Activated CD8-positive, alpha-beta T cell treated with anti-CD3 and anti-CD28 coated beads for 36 hours (primary cell): ENCODE measurements at regions not wholly inside any gene's neighbourhood (a gene's known extent, or its start where the extent isn't known, plus 50 kb on each side); places are given as distances from the start of the nearest gene placed in this dataset.

Source experiments
- ATAC-seq: fragments of 200-7000 bp; cut with Tn5 transposase; one replicate; pipeline ENCODE4 v1.10.0; 2021; ENCODE audit warnings: mild to moderate bottlenecking, moderate library complexity
- CTCF ChIA-PET: fragments of 350-600 bp; sonication (Branson Sonifier 250); formaldehyde crosslinking; loops from one replicate; lab custom pipeline; 2021; ENCODE audit warnings: antibody characterized with exemption; lab: Charles Lee
- POLR2A ChIA-PET: fragments of 350-600 bp; sonication (Branson Sonifier 250); formaldehyde crosslinking; loops from one replicate; lab custom pipeline; 2021; ENCODE audit warnings: antibody characterized with exemption; lab: Charles Lee
- DNase-seq: peaks from one replicate; pipeline ENCODE4 v3.0.0-alpha.2; 2020
- H3K27ac Mint-ChIP-seq: one replicate; pipeline ENCODE4 v1.8.0; 2021; ENCODE audit warnings: mild to moderate bottlenecking, mixed read lengths
- H3K27me3 Mint-ChIP-seq: one replicate; pipeline ENCODE4 v1.8.0; 2021; ENCODE audit warnings: mixed read lengths
- H3K36me3 Mint-ChIP-seq: one replicate; pipeline ENCODE4 v1.8.0; 2021; ENCODE audit warnings: low read depth, mixed read lengths
- H3K4me1 Mint-ChIP-seq: one replicate; pipeline ENCODE4 v1.8.0; 2021; ENCODE audit warnings: low read depth, mixed read lengths
- H3K4me3 Mint-ChIP-seq: one replicate; pipeline ENCODE4 v1.8.0; 2021; ENCODE audit warnings: mild to moderate bottlenecking, moderate library complexity, mixed read lengths
- H3K9me3 Mint-ChIP-seq: one replicate; pipeline ENCODE4 v1.8.0; 2021; ENCODE audit warnings: mixed read lengths
- CTCF ChIP-seq: fragments of 200-600 bp; IDR thresholded peaks from one replicate; pipeline ENCODE4 v1.8.0; 2022; ENCODE audit warnings: antibody characterized with exemption, mild to moderate bottlenecking
- intact Hi-C: fragments of 100-400 bp; cut with micrococcal nuclease; formaldehyde crosslinking; loops from one replicate; pipeline ENCODE4 v1.10.0; 2022

- no peaks in the 10 kb centered on the region for H3K4me1 Mint-ChIP-seq
- POLR2A ChIA-PET, result no interaction called here
- H3K27ac Mint-ChIP-seq, result no peak overlapping the region
- CTCF ChIA-PET, result no interaction called here
- no peaks in the 10 kb centered on the region for H3K36me3 Mint-ChIP-seq
- H3K9me3 Mint-ChIP-seq, result peaks cover 6% of the 10 kb centered on the region
- ATAC-seq (no peak), DNase-seq (no peak)
- H3K4me3 Mint-ChIP-seq, result no peak overlapping the region
- TF ChIP-seq CTCF, result no peak
- H3K27me3 Mint-ChIP-seq, result no peaks in the 10 kb centered on the region
- intact Hi-C loops, result no loop called here
These were observed 792.9 kb upstream of the CCDC179 start for GRCh38 chr11:23653071-23653675.

GRCh38 chr11:23668324-23668723 lies 808.0 kb upstream of the CCDC179 start:
- H3K27me3 Mint-ChIP-seq, result no peaks in the 10 kb centered on the region
- ChIA-PET CTCF (no interaction called here), POLR2A (no interaction called here)
- no peak overlapping the region for H3K27ac Mint-ChIP-seq
- ATAC-seq, result no peak
- H3K9me3 Mint-ChIP-seq, result peaks cover 3% of the 10 kb centered on the region
- no peak for TF ChIP-seq CTCF
- H3K4me3 Mint-ChIP-seq, result no peak overlapping the region
- H3K4me1 Mint-ChIP-seq, result no peaks in the 10 kb centered on the region
- no peaks in the 10 kb centered on the region for H3K36me3 Mint-ChIP-seq
- intact Hi-C loops, result no loop called here
- no peak for DNase-seq

- intact Hi-C loops, result no loop called here
- ChIA-PET CTCF (no interaction called here), POLR2A (no interaction called here)
- no peaks in the 10 kb centered on the region for H3K27me3 Mint-ChIP-seq
- H3K9me3 Mint-ChIP-seq, result peaks cover 2% of the 10 kb centered on the region
- H3K4me1 Mint-ChIP-seq, result no peaks in the 10 kb centered on the region
- DNase-seq, result no peak
- H3K36me3 Mint-ChIP-seq, result no peaks in the 10 kb centered on the region
- no peak overlapping the region for H3K27ac Mint-ChIP-seq
- no peak for ATAC-seq
- no peak for TF ChIP-seq CTCF
- no peak overlapping the region for H3K4me3 Mint-ChIP-seq
These were observed 813.1 kb upstream of the CCDC179 start for GRCh38 chr11:23673366-23673765.

GRCh38 chr11:23674866-23675265 lies 814.6 kb upstream of the CCDC179 start:
- no peak for TF ChIP-seq CTCF
- intact Hi-C loops, result no loop called here
- CTCF ChIA-PET, result no interaction called here
- Mint-ChIP-seq H3K9me3 (peaks cover 2% of the 10 kb centered on the region), H3K36me3 (no peaks in the 10 kb centered on the region), H3K4me1 (no peaks in the 10 kb centered on the region), H3K4me3 (no peak overlapping the region), H3K27me3 (no peaks in the 10 kb centered on the region), H3K27ac (no peak overlapping the region)
- POLR2A ChIA-PET, result no interaction called here
- ATAC-seq, result no peak
- DNase-seq, result no peak

- POLR2A ChIA-PET, result no interaction called here
- H3K4me3 Mint-ChIP-seq, result no peak overlapping the region
These were observed 817.8 kb upstream of the LUZP2 start for GRCh38 chr11:23679041-23679440.

More at GRCh38 chr11:23679041-23679440, 817.8 kb upstream of the LUZP2 start:
- ATAC-seq (no peak), DNase-seq (no peak)
- Mint-ChIP-seq H3K27ac (no peak overlapping the region), H3K27me3 (no peaks in the 10 kb centered on the region), H3K36me3 (no peaks in the 10 kb centered on the region), H3K9me3 (peaks cover 2% of the 10 kb centered on the region), H3K4me1 (no peaks in the 10 kb centered on the region)
- intact Hi-C loops, result no loop called here
- no peak for TF ChIP-seq CTCF
- CTCF ChIA-PET, result no interaction called here
